OCI-LY3 (cell line): ENCODE measurements at regions not wholly inside any gene's neighbourhood (a gene's known extent, or its start where the extent isn't known, plus 50 kb on each side); places are given as distances from the start of the nearest gene placed in this dataset.
A peak's percentile ranks its signal among the peaks of the same experiment; 100 is the strongest.

ENCODE experiments used
- H2AFZ ChIP-seq: fragments of 200-600, 300-600 bp; shearing (Covaris generic); 2 replicates; pipeline ENCODE4 v1.6.0; 2014; ENCODE audit warnings: antibody characterized with exemption, low read depth, low read length
- H3K27ac ChIP-seq: fragments of 200-600, 300-600 bp; sonication (generic); 2 replicates; pipeline ENCODE4 v1.5.1; 2014; ENCODE audit warnings: mild to moderate bottlenecking, low read length, moderate library complexity, mixed read lengths
- H3K27me3 ChIP-seq: fragments of 200-600, 300-600 bp; sonication (generic); 2 replicates; pipeline ENCODE4 v1.6.1; 2014; ENCODE audit warnings: low read depth, low read length, mixed read lengths
- H3K36me3 ChIP-seq: fragments of 200-600, 300-600 bp; sonication (generic); replicated peaks from 2 replicates; pipeline ENCODE3; 2014; ENCODE audit warnings: low read depth, low read length, mixed read lengths
- H3K4me1 ChIP-seq: fragments of 300-600, 200-600 bp; sonication (generic); 2 replicates; pipeline ENCODE4 v1.6.1; 2014; ENCODE audit warnings: low read length, mixed read lengths
- H3K4me2 ChIP-seq: fragments of 200-600, 300-600 bp; sonication (generic); 2 replicates; pipeline ENCODE4 v1.6.1; 2014; ENCODE audit warnings: low read length, mixed read lengths
- H3K4me3 ChIP-seq: fragments of 300-600, 200-600 bp; sonication (generic); 2 replicates; pipeline ENCODE4 v1.5.1; 2014; ENCODE audit warnings: antibody characterized with exemption, mild to moderate bottlenecking, low read length, moderate library complexity
- H3K79me2 ChIP-seq: fragments of 300-600, 200-600 bp; shearing (Covaris generic); 2 replicates; pipeline ENCODE4 v1.6.1; 2014; ENCODE audit warnings: mild to moderate bottlenecking, low read length, mixed read lengths
- H3K9ac ChIP-seq: fragments of 300-600, 200-600 bp; shearing (Covaris generic); 2 replicates; pipeline ENCODE4 v1.6.0; 2014; ENCODE audit warnings: mild to moderate bottlenecking, low read length, moderate library complexity
- H3K9me3 ChIP-seq: fragments of 200-600, 300-600 bp; shearing (Covaris generic); 2 replicates; pipeline ENCODE4 v1.6.1; 2014; ENCODE audit warnings: low read length, mixed read lengths; ENCODE audit not compliant: insufficient read depth
- H4K20me1 ChIP-seq: fragments of 200-600, 300-600 bp; sonication (generic); 2 replicates; pipeline ENCODE4 v1.6.1; 2016; ENCODE audit warnings: low read length, mixed read lengths; ENCODE audit not compliant: insufficient read depth
- CTCF ChIP-seq: fragments of 200-600, 300-600 bp; sonication (generic); IDR thresholded peaks from 2 replicates; pipeline ENCODE4 v1.5.1; 2014; ENCODE audit warnings: antibody characterized with exemption, low read length, low read depth
- EZH2phosphoT487 ChIP-seq: fragments of 200-600 bp; shearing (Covaris generic); IDR thresholded peaks from 2 replicates; pipeline ENCODE4 v1.6.1; 2018; ENCODE audit warnings: antibody characterized with exemption, mixed run types, low read depth

GRCh38 chr3:78279091-78279490 lies 1239.2 kb downstream of the ROBO2 start:
- Histone ChIP-seq H3K27ac (peak overlapping the region; percentile 94), H2AFZ (no peak overlapping the region), H3K9ac (no peak overlapping the region), H3K79me2 (no peaks in the 10 kb centered on the region), H3K4me1 (peaks cover 55% of the 10 kb centered on the region), H3K36me3 (peaks cover 4% of the 10 kb centered on the region), H3K9me3 (no peaks in the 10 kb centered on the region), H3K27me3 (no peaks in the 10 kb centered on the region), H4K20me1 (no peaks in the 10 kb centered on the region), H3K4me3 (no peak overlapping the region), H3K4me2 (peak overlapping the region; percentile 57)
- TF ChIP-seq EZH2phosphoT487, result no peak
- TF ChIP-seq CTCF, result no peak

- Histone ChIP-seq H3K9me3 (no peaks in the 10 kb centered on the region), H3K27me3 (no peaks in the 10 kb centered on the region), H2AFZ (no peak overlapping the region), H3K4me2 (no peak overlapping the region), H3K4me1 (peaks cover 44% of the 10 kb centered on the region), H3K4me3 (no peak overlapping the region), H4K20me1 (no peaks in the 10 kb centered on the region), H3K9ac (no peak overlapping the region), H3K27ac (no peak overlapping the region), H3K36me3 (peaks cover 4% of the 10 kb centered on the region), H3K79me2 (no peaks in the 10 kb centered on the region)
- TF ChIP-seq CTCF, result no peak
- no peak for TF ChIP-seq EZH2phosphoT487
Measured at GRCh38 chr3:78281381-78281780, 1241.5 kb downstream of the ROBO2 start.

GRCh38 chr3:78283994-78284393 lies 1244.1 kb downstream of the ROBO2 start:
- no peak overlapping the region for H2AFZ ChIP-seq
- no peak overlapping the region for H3K4me2 ChIP-seq
- no peaks in the 10 kb centered on the region for H3K9me3 ChIP-seq
- no peak overlapping the region for H3K9ac ChIP-seq
- no peaks in the 10 kb centered on the region for H3K79me2 ChIP-seq
- H3K4me3 ChIP-seq, result no peak overlapping the region
- peaks cover 18% of the 10 kb centered on the region for H3K4me1 ChIP-seq
- H3K36me3 ChIP-seq, result peaks cover 4% of the 10 kb centered on the region
- no peaks in the 10 kb centered on the region for H3K27me3 ChIP-seq
- no peaks in the 10 kb centered on the region for H4K20me1 ChIP-seq
- no peak overlapping the region for H3K27ac ChIP-seq
- TF ChIP-seq CTCF, result no peak
- TF ChIP-seq EZH2phosphoT487, result no peak

- peak overlapping the region; percentile 7; the same call in 1 of the 2 replicates for H3K4me3 ChIP-seq
- peak overlapping the region; percentile 1; the same call in 1 of the 2 replicates for H3K9ac ChIP-seq
- H3K27me3 ChIP-seq, result no peaks in the 10 kb centered on the region
- peak overlapping the region; percentile 82 for H2AFZ ChIP-seq
- peaks cover 9% of the 10 kb centered on the region for H3K4me1 ChIP-seq
- no peaks in the 10 kb centered on the region for H3K79me2 ChIP-seq
- no peaks in the 10 kb centered on the region for H4K20me1 ChIP-seq
- H3K9me3 ChIP-seq, result no peaks in the 10 kb centered on the region
- no peak overlapping the region for H3K27ac ChIP-seq
- TF ChIP-seq EZH2phosphoT487 (no peak), CTCF (no peak)
- H3K36me3 ChIP-seq, result no peaks in the 10 kb centered on the region
- H3K4me2 ChIP-seq, result peak overlapping the region; percentile 44
Measured at GRCh38 chr3:78285032-78285728, 1245.3 kb downstream of the ROBO2 start.
